NCI-H345 treated with DMSO at 0.1 percent for 48 hours (cell line): ENCODE measurements at regions not wholly inside any gene's neighbourhood (a gene's known extent, or its start where the extent isn't known, plus 50 kb on each side); places are given as distances from the start of the nearest gene placed in this dataset.

Experiments
- DNase-seq: peaks from one replicate; lab custom pipeline; 2025; ENCODE audit not compliant: unreplicated experiment; lab: John Stamatoyannopoulos, UW

DNA sequence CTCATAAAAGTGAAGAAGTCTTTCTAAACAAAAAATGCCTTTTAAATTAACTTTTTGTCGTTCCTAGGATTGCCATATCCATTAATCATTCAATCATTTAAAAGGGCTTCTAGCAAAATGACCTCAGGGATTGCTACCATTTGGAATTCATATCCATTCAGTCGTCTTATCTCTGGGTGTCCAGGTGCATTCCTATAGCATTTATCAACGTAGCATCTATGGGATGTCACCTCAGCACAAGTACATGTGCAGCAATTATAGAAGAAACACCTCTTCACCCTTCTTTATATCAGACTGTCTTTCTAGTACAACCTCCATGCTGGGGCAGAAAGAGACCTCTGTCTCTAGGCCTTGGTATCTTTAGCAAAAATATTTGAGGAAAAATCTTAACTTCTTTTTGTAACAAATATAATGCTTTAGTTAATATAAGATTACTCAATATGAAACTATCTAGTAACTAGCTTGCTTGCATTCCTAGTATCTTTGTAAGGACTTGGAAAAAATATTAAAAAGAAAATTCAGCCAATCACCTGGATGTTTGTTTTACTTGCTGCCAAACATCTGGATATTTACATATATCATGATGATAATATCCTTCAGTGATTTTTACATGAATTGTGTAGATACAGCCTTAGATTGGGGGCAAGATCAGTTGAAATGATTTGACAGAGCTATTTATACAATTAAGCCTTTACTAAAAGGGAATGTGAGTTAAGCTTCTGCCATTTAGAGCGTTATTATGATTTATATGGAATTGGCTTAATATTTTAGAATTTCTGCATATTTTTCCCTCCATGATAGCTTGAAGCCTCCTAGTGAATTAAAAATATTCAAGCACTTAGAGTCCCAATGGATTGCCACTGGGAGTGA lies 356.8 kb downstream of the HDGFL1 start:
- DNase-seq: no peak

DNA sequence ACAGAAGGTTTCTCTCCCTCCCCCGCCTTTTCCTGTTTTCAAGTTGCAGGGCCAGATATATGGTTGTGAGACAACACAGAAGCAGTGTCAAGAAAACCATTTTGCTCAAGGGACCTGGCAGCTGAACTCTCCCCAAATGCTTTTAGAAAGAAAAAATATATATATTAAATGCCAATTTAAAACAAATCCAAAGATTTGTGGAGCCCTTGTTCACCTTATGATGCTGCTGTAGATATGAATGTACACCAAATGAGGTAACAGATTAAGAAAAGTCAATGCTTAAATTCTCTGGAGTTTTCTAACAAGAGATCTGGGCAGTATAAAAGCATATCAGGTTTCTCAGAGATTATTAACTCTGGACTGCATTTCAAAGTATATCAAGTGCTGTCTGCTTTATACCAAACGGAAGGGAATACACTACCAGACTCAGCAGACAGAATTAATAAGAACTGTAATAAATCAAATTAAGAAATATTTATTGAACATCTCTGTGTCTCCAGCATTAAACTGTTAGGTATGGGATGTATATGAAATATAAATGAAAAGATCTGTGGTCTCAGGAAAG lies 357.5 kb downstream of the HDGFL1 start:
- DNase-seq: no peak

DNA sequence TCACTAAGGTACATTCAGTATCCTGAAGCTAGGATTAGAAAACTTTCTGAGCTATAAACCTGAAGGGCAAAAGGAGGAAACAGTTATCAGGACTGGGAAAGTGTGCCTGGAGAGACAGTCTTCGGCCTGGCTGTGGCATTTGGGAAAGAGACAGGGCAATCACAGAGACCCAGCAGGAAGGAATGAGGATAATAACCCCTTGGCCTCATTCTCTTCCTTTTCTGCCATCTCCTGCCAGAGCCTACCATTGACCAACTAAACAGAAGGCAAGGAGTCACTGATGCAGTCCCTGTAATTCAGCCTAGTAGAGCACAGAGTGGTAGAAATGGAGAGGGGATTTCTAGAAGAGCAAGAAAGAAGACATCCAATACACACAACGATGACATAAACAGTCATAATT lies 359.4 kb downstream of the HDGFL1 start:
- DNase-seq: no peak

DNA sequence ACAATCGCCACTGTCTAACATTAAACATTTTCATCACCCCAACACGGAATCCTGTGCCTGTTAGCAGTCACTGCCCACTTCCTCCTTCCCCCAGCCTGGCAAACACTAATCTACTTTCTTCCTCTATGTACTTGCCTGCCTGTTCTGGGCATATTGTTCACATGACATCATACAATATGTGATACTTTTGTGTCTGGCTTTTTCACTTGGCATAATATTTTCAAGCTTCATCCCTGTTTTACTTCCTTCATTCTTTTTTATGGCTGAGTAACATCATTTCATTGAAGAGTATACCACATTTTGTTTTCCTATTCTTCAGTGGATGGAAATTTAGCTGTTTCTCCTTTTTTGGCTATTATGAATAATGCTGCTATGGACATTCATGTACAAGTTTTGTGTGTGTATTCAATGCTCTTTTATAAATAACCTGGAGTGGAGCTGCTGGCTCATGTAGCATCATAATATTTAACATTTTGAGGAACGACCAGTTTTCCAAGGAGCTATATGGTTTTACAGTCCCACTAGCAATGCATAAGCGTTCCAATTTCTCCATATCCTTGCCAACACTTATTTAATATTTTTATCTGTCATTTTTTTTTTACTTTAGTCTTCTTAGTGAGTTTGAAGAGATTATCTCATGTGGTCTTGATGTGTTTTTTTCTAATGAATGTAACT lies 360.1 kb downstream of the HDGFL1 start:
- no peak for DNase-seq

DNA sequence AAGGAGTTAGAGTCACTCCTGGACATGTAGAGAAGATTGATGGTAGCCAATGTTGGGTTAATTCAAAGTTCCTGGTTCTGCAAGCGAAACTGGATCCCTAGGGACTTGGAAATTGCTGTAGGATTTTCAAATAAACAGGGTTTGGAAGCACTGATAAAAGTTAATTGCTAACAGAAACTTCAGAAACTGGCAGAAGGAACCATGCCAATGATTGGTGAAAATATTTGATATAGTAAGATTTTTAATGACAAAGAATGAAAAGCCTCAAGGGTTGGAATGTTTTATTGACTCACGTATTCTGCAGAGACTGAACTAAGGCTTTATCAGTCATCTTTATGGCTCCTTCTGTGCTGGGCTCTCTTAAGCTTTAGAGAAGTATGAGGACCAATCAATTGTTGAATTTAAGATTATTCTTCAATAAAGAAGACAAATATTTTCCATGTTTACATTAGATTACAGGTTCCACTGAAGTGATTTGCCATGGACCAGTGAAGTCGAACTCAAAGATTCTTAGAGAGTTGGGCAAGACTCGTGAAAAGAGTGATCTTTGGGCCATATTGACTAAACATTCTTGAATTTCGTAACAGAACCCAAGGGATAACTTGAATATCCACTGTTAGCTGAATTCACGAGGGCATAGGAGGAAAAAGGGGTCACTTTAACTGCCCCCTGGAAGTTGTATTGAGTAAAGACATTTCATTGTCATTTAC lies 371.4 kb downstream of the HDGFL1 start:
- no peak for DNase-seq

DNA sequence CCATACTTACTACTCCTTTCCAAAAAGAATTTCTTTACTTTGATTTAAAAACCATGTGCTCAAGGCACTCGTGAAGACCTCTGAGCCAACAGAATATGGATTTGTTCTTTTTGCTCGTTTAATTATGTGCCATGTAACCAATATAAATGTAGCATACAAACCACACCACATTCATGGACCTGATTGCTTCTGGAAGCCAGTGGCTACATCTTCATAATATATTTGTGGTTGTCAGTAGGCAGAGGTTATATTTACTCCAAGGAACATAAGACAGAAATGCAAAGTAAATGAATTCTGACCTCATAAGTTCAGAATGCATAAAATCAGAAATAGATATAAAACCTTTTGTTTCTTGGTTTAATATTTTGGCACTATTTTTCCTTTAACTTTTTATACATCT lies 373.0 kb downstream of the HDGFL1 start:
- no peak for DNase-seq

DNA sequence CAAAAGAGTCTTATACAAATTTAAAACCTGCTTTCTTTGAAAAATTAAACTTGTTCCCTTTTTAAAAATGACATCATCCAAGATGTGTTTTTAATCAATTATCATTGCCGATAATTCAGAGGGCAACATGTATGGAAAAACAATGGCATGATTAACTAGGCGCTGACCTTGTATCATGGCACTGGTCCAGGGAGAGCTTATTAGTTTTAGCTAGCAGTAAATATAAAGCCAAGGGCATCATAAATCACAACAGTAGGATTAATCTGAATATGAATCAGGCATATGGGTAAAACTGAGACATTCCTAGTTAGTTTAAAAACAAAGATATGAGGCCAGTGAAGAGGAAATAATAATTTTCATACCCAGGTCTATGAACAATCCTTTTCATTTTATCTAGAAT lies 374.0 kb downstream of the HDGFL1 start:
- no peak for DNase-seq

DNA sequence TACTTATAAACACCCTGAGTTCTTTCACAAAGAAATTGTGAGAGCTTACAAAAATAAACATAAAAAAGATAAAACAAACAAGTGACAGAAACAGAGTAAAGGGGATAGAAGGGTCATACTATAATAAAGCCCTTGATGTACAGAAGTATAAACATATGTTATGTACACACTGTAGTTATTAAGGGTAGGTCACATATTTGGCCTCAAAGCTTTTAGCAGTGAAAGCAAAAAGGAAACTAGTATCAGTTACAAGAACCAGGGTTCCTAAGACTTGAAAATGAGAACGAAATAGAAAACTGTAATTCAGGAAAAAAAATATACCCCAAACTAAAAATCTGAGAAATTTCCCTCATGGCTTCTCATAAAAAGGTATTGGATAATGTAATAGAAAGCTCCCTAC lies 380.6 kb downstream of the HDGFL1 start:
- no peak for DNase-seq

DNA sequence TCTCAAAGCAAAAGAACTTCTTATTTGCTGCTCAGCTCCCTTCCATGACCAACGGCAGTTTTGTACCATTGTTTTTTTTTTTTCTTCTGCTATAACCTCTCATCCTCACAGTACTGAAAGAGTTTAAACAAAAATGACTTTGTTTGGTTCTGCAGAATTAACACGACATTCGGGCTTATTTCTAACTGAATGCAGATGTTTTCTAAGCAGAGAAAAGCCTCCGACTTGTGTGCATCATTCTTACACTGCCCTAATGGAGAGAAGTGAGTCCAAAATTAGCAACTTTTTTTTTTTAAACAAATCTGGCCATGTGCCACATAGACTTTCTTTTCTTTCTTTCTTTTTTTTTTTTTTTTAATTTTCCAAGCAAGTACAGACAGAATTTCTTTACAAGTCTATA lies 382.7 kb downstream of the HDGFL1 start:
- no peak for DNase-seq

DNA sequence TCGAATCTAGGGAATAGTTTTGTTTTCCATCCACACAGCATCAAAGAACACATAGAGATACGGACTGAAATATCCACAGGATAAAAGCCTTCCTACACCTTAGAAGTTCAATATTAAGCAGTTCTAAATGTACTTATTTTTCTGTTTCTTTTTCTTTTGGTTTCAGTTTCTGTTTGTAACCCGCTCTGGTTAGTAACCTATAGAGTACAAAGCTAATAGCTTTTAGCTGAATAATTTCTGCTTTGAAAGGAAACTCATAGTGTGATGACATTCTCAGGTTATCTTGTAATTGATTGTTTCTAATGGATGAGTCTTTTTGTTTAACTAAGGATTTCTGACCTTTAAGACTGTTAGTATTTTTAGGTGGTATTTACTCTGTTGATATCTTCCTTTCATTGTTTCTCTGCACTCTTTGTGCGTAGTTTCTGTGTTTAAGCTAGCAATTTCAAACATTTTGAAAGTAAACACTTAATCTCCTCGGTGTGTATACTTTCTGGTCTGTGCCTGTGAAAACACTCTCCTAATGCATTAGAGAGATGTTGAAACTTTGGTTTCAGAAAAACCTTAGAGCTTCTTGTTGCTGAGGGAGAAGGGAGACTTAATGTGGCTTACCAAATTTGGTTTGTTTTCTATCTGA lies 385.5 kb downstream of the HDGFL1 start:
- peak; percentile 13 for DNase-seq

DNA sequence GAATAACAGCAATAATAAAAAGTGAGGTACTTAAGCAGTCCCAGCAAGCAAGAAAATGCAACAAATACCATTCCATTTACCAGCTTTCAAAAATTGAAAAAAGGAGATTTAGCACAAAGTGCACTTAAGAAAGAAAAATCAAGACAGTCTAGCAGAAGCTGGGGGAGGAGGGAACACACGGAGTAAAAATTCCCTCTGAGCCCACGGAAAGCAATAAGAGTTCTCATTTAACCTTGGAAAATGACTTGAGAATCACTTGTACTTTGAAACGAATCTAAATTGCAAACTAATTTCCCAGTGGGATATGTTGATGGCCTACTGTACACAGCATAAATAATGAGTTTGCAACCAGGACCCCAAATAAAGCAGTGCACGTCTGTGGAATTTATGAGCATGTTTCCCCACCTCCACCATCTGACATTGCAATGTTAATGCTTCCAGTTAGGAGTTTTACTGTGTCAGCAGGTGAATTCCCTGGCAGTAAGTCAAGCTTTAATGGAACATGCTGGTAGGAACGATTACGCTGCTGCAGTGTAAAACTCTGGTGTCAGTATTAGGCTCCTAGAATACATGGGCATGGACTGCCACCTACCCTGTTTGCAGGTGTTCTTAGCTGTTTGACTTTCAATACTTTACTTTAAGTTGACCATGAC lies 386.8 kb downstream of the HDGFL1 start:
- peak; percentile 27 for DNase-seq

DNA sequence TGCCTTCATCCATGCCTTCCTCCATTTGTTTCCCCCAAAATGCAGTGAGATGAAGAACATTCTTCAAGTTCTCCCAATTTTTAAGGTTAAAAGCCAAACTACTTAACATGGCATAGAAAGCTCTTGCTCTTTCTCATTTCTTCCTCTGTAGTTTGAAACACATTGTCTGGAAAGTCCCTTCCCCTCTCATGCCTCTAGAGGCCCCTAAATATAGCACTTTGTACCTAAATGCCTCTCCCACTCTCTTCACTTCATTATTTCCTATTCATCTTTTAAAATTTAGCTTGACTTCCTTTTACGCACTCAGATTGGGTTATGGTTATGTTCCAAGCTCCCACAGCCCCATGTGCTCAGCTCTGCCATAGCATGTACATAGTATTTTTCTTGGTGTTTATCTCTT lies 389.3 kb downstream of the HDGFL1 start:
- no peak for DNase-seq

DNA sequence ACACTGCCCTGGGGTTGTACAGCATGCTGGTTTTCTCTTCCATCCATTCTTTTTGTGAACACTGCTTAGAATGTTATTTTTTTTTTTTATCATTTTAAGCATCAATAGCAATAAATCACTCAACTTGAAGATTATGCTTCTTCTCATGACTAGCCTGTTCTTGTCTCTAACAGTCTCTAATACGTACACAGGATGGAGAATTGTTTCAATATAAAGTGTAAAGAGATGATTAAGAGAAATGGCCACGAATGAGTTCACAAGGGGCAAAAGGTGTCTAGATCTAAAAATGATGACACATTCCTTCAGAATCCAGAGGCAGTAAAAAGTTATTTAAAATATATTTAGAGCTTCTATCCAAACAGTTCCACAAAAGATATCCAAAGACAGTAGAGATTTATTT lies 390.2 kb downstream of the HDGFL1 start:
- DNase-seq: no peak

DNA sequence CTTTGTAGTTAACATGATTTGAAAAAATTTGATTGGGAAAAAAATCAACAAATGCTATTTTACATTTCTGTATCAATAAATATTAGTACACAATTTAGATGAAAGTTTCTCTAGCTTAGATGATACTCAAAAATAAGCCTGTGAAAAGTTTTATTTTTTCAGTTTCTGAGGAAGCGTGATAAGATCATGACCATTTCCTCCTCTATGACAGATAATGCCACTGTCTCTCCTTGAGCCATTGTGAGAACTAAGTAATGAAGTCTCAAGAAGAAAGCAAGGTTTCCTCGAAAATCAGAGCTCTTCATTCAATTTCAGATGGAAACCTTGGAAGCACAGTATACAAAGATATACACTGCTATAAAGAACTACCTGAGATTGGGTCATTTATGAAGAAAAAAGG lies 395.0 kb downstream of the HDGFL1 start:
- DNase-seq: no peak

DNA sequence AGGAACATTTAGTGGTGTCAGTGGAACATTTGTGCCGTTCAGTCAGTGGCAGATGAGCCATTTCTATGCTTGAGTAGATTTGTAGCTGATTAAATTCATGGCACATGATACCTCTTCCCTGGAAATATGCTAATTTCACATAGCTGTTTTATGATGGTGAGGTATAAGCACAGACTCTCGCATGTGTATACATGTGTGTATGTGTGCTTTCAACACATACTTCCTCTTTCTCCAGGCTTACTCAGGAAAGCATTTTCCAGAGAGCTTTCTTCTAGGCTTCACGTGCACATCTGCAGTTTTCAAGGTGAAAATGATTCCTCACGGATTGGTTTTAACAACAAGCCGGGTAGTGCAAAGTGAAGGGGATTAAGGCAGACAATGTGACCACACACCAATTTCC lies 396.5 kb downstream of the HDGFL1 start:
- DNase-seq: no peak

DNA sequence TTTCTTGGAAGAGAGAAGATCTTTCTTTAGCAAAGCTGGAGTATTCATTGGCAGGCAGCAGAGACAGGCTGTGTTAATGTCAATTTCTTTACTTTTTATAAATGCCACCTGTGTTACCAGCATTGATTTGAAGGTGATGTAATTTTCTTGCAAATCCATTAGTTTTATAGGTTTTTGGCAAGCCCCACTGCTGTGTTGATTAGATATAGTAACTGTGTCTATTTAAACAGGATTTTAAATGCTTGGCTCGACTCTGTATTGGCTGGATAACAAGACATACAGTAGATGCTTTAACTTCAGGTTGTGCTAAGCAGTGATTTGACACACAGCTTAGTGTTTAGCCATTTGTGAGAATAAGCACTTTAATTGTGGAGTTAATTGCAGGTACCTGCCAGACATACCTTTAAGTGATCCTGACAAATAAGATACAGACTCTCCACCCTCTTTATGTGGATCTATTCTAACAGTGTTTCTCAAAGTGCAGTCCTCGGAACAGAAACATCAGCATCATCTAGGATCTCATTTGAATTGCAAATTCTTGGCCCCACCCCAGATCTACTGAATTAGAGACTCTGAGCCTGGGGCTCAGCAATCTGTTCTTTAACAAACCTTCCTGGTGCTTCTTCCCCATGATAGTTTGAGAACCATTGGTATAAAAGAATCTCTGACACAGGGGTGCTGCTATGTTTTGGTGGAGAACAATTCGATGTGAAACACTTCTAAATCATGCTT lies 397.5 kb downstream of the HDGFL1 start:
- DNase-seq: no peak

DNA sequence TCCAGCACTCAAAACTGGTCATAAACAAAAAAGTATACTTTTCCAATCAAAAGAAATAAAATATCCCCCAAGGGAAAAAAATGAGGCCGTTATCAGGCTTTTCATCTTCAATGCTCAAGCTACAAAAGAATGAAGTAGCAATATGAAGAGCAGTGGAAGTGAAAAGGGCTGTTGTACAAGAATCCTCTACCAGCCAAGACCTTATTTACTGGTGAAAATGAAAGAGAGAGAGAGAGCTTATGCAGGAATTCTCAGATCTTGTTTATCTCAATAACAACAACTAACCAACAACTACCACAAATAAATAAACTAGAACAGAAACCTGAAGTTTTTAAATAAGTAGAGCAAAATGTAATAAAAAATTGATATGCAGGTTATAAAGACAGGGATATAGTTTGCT lies 400.6 kb downstream of the HDGFL1 start:
- no peak for DNase-seq

DNA sequence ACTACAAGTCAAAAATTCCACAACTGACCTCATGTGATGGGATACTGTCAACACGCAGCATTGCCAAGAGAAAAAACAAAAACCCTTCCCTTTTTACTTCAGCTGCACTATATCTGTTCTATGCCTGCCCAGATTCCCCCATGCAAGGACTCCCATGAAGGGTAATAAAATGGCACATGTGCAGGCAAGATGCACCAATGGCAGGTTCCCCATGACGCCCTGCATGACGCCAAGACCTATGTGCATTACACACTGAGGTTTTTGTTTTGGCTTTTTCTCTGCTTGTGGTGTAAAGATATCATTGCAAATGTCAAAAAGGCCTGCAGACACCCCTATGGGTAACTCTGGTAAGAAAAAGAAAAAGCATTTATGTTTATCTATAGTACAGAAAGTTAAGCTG lies 403.4 kb downstream of the HDGFL1 start:
- no peak for DNase-seq

DNA sequence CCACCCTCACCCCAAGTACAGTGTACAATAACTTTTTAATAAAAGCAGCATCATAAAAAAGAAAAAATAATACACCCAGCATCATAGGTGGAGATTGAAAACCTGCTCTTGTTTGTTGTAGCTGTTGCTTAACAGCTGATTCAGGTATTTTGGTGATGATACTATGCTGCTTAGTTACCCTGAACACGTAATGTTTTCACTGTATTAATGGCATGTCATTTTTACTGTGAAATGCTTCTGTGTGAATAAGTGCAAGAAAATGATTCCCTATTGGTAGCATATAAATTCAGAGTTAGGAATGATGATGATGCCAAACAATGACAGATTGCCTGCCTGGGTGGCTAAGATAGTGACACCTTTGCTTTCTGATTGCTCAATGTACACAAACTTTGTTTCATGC lies 405.7 kb downstream of the HDGFL1 start:
- DNase-seq: no peak

DNA sequence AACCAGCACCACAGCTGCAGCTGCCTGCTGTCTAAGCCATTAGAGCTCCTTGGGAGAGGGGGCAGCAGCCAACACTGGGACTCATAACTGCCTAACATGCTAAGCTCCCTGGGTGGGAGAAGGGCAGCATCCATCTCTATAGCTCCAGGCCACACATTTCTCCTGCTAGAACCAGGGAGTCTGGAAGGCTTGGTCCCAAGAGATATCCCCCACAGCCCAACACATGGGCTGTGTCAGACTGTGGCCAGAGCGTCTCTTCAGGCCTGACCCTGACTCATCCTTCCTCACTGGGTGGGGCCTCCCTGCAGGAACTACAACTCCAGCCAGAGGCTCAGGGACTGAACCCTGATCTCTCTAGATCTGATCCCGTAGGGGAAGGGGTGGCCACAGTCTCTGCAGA lies 411.1 kb downstream of the HDGFL1 start:
- no peak for DNase-seq
